ENCODE measurements at regions not wholly inside any gene's neighbourhood (a gene's known extent, or its start where the extent isn't known, plus 50 kb on each side); places are given as distances from the start of the nearest gene placed in this dataset.

- Histone ChIP-seq H3K4me1 (ENCODE audit: control insufficient read depth, insufficient read depth, low read length, poor library complexity, severe bottlenecking) (no peaks in the 10 kb centered on the region), H3K36me3 (ENCODE audit: control insufficient read depth, insufficient read depth, low read length) (no peaks in the 10 kb centered on the region), H3K27ac (ENCODE audit: insufficient read depth, low read length, poor library complexity, severe bottlenecking) (no peak overlapping the region), H3K27me3 (replicated peaks; ENCODE audit: control insufficient read depth, insufficient read depth, low read length, poor library complexity, severe bottlenecking) (no peaks in the 10 kb centered on the region), H3K4me3 (ENCODE audit: insufficient read depth, low read depth, low read length, poor library complexity, severe bottlenecking) (no peak overlapping the region), H3K9me3 (ENCODE audit: control insufficient read depth, low read length) (no peaks in the 10 kb centered on the region)
- no peak for DNase-seq
Observed at GRCh38 chr3:27575499-27575898, 91.3 kb upstream of the SLC4A7 start.

DNA sequence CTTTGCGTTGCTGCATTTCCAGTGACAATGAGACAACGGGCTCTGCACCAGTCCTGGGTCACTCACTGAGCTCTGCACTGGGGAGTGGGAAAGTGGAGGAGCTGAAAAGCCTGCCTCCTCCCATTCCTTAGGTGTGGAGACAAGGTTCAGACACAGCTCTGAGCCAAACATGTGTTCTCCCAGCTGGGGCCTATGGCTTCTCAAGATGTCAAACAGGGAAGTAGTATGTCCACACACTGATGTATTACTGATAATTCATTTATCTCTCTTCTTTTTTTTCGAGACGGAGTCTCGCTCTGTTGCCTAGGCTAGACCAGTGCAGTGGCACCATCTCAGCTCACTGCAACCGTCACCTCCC, 90.2 kb upstream of the SLC4A7 start:
- no peaks in the 10 kb centered on the region for H3K36me3 ChIP-seq (ENCODE audit: control insufficient read depth, insufficient read depth, low read length)
- H3K9me3 ChIP-seq (ENCODE audit: control insufficient read depth, low read length): no peaks in the 10 kb centered on the region
- no peak overlapping the region for H3K4me3 ChIP-seq (ENCODE audit: insufficient read depth, low read depth, low read length, poor library complexity, severe bottlenecking)
- H3K27ac ChIP-seq (ENCODE audit: insufficient read depth, low read length, poor library complexity, severe bottlenecking): no peak overlapping the region
- no peaks in the 10 kb centered on the region for H3K4me1 ChIP-seq (ENCODE audit: control insufficient read depth, insufficient read depth, low read length, poor library complexity, severe bottlenecking)
- no peaks in the 10 kb centered on the region for H3K27me3 ChIP-seq (replicated peaks; ENCODE audit: control insufficient read depth, insufficient read depth, low read length, poor library complexity, severe bottlenecking)
- DNase-seq: no peak

GRCh38 chr3:27573780-27574437, 89.7 kb upstream of the SLC4A7 start:
- H3K4me1 ChIP-seq (ENCODE audit: control insufficient read depth, insufficient read depth, low read length, poor library complexity, severe bottlenecking): no peaks in the 10 kb centered on the region
- H3K27ac ChIP-seq (ENCODE audit: insufficient read depth, low read length, poor library complexity, severe bottlenecking): no peak overlapping the region
- H3K9me3 ChIP-seq (ENCODE audit: control insufficient read depth, low read length): no peaks in the 10 kb centered on the region
- H3K27me3 ChIP-seq (replicated peaks; ENCODE audit: control insufficient read depth, insufficient read depth, low read length, poor library complexity, severe bottlenecking): no peaks in the 10 kb centered on the region
- DNase-seq: no peak
- no peaks in the 10 kb centered on the region for H3K36me3 ChIP-seq (ENCODE audit: control insufficient read depth, insufficient read depth, low read length)
- no peak overlapping the region for H3K4me3 ChIP-seq (ENCODE audit: insufficient read depth, low read depth, low read length, poor library complexity, severe bottlenecking)

GRCh38 chr3:27573138-27573537, 89.0 kb upstream of the SLC4A7 start:
- Histone ChIP-seq H3K36me3 (ENCODE audit: control insufficient read depth, insufficient read depth, low read length) (no peaks in the 10 kb centered on the region), H3K4me1 (ENCODE audit: control insufficient read depth, insufficient read depth, low read length, poor library complexity, severe bottlenecking) (no peaks in the 10 kb centered on the region), H3K4me3 (ENCODE audit: insufficient read depth, low read depth, low read length, poor library complexity, severe bottlenecking) (no peak overlapping the region), H3K9me3 (ENCODE audit: control insufficient read depth, low read length) (no peaks in the 10 kb centered on the region), H3K27me3 (replicated peaks; ENCODE audit: control insufficient read depth, insufficient read depth, low read length, poor library complexity, severe bottlenecking) (no peaks in the 10 kb centered on the region), H3K27ac (ENCODE audit: insufficient read depth, low read length, poor library complexity, severe bottlenecking) (no peak overlapping the region)
- DNase-seq: no peak

GRCh38 chr3:27571345-27571744, 87.2 kb upstream of the SLC4A7 start:
- no peak overlapping the region for H3K4me3 ChIP-seq (ENCODE audit: insufficient read depth, low read depth, low read length, poor library complexity, severe bottlenecking)
- no peak overlapping the region for H3K27ac ChIP-seq (ENCODE audit: insufficient read depth, low read length, poor library complexity, severe bottlenecking)
- H3K9me3 ChIP-seq (ENCODE audit: control insufficient read depth, low read length): no peaks in the 10 kb centered on the region
- no peaks in the 10 kb centered on the region for H3K27me3 ChIP-seq (replicated peaks; ENCODE audit: control insufficient read depth, insufficient read depth, low read length, poor library complexity, severe bottlenecking)
- no peaks in the 10 kb centered on the region for H3K36me3 ChIP-seq (ENCODE audit: control insufficient read depth, insufficient read depth, low read length)
- DNase-seq: no peak
- H3K4me1 ChIP-seq (ENCODE audit: control insufficient read depth, insufficient read depth, low read length, poor library complexity, severe bottlenecking): no peaks in the 10 kb centered on the region

DNA sequence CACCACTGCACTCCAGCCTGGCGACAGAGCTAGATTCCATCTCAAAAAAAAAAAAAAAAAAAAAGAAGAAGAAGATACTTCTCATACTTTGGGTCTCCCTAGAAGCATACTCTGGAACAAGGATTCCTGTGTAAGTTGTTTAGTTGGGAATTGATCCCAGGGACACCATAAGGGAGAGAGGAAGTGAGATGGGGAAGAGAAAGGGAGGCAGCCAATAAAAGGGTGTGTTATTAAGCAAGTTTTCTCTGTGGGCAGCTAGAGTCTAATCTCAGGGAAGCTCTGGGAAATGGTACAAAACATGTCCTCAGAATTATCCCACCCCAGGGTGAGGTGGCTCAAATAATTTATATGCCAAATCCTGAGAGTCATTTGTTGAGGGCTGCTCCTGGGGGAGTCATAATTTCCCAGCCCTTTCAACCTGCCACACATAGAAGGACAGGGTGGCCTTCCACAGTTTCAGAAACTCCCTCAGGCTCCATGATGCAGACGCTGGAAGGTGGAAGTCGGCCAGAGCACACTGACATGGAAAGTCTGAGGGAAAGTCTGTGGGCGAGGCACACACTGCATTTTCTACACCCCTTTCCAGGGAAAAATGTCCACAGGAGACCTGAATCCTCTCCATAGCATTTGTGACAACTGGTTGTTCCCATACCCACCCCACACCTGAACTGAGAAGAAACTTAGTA, 86.4 kb upstream of the SLC4A7 start:
- no peak overlapping the region for H3K4me3 ChIP-seq (ENCODE audit: insufficient read depth, low read depth, low read length, poor library complexity, severe bottlenecking)
- H3K27ac ChIP-seq (ENCODE audit: insufficient read depth, low read length, poor library complexity, severe bottlenecking): no peak overlapping the region
- no peaks in the 10 kb centered on the region for H3K4me1 ChIP-seq (ENCODE audit: control insufficient read depth, insufficient read depth, low read length, poor library complexity, severe bottlenecking)
- DNase-seq: no peak
- no peaks in the 10 kb centered on the region for H3K9me3 ChIP-seq (ENCODE audit: control insufficient read depth, low read length)
- H3K36me3 ChIP-seq (ENCODE audit: control insufficient read depth, insufficient read depth, low read length): no peaks in the 10 kb centered on the region
- no peaks in the 10 kb centered on the region for H3K27me3 ChIP-seq (replicated peaks; ENCODE audit: control insufficient read depth, insufficient read depth, low read length, poor library complexity, severe bottlenecking)

DNA sequence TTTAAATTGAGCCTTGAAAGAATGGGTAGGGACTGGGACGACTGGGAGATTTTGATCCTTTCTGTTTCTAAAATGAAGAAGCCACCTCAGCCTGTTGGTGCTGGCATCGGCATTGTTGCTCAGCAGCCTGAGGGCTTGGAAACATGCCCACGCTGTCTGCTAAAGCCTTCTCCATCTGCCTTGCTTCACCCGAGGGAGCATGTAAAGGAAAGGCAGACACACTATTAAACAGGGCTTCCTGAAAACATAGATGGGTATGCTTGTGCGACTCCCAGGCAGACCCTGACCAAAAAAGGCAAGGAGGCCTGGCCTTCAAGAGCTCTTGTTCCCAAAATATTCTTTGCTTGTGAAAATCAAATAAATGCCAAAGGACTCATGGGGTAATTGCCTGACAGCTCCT, 84.2 kb upstream of the SLC4A7 start:
- H3K36me3 ChIP-seq (ENCODE audit: control insufficient read depth, insufficient read depth, low read length): no peaks in the 10 kb centered on the region
- H3K27me3 ChIP-seq (replicated peaks; ENCODE audit: control insufficient read depth, insufficient read depth, low read length, poor library complexity, severe bottlenecking): no peaks in the 10 kb centered on the region
- no peak overlapping the region for H3K4me3 ChIP-seq (ENCODE audit: insufficient read depth, low read depth, low read length, poor library complexity, severe bottlenecking)
- no peak for DNase-seq
- no peaks in the 10 kb centered on the region for H3K4me1 ChIP-seq (ENCODE audit: control insufficient read depth, insufficient read depth, low read length, poor library complexity, severe bottlenecking)
- no peak overlapping the region for H3K27ac ChIP-seq (ENCODE audit: insufficient read depth, low read length, poor library complexity, severe bottlenecking)
- no peaks in the 10 kb centered on the region for H3K9me3 ChIP-seq (ENCODE audit: control insufficient read depth, low read length)

DNA sequence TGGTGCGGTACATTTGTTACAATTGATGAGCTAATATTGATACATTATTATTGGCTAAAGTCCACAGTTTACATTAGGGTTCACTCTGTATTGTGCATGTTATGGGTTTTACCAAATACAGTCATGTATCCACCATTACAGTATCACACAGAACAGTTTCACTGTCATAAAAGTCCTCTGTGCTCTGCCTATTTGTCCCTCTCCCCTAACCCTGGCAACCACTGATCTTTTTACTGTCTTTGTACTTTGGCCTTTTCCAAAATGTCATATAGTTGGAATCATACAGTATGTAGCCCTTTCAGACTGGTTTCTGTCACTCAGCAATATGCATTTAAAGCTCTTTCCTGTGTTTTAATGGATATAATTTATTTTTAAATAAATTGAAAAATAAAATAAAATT, 83.1 kb upstream of the SLC4A7 start:
- no peaks in the 10 kb centered on the region for H3K36me3 ChIP-seq (ENCODE audit: control insufficient read depth, insufficient read depth, low read length)
- H3K27me3 ChIP-seq (replicated peaks; ENCODE audit: control insufficient read depth, insufficient read depth, low read length, poor library complexity, severe bottlenecking): no peaks in the 10 kb centered on the region
- no peaks in the 10 kb centered on the region for H3K4me1 ChIP-seq (ENCODE audit: control insufficient read depth, insufficient read depth, low read length, poor library complexity, severe bottlenecking)
- no peak for DNase-seq
- no peaks in the 10 kb centered on the region for H3K9me3 ChIP-seq (ENCODE audit: control insufficient read depth, low read length)
- no peak overlapping the region for H3K4me3 ChIP-seq (ENCODE audit: insufficient read depth, low read depth, low read length, poor library complexity, severe bottlenecking)
- H3K27ac ChIP-seq (ENCODE audit: insufficient read depth, low read length, poor library complexity, severe bottlenecking): no peak overlapping the region

GRCh38 chr3:27565201-27565852, 81.1 kb upstream of the SLC4A7 start:
- no peak overlapping the region for H3K27ac ChIP-seq (ENCODE audit: insufficient read depth, low read length, poor library complexity, severe bottlenecking)
- no peaks in the 10 kb centered on the region for H3K9me3 ChIP-seq (ENCODE audit: control insufficient read depth, low read length)
- H3K4me3 ChIP-seq (ENCODE audit: insufficient read depth, low read depth, low read length, poor library complexity, severe bottlenecking): no peak overlapping the region
- DNase-seq: no peak
- no peaks in the 10 kb centered on the region for H3K4me1 ChIP-seq (ENCODE audit: control insufficient read depth, insufficient read depth, low read length, poor library complexity, severe bottlenecking)
- no peaks in the 10 kb centered on the region for H3K36me3 ChIP-seq (ENCODE audit: control insufficient read depth, insufficient read depth, low read length)
- H3K27me3 ChIP-seq (replicated peaks; ENCODE audit: control insufficient read depth, insufficient read depth, low read length, poor library complexity, severe bottlenecking): no peaks in the 10 kb centered on the region

GRCh38 chr3:27561576-27561975, 77.4 kb upstream of the SLC4A7 start:
- no peak overlapping the region for H3K4me3 ChIP-seq (ENCODE audit: insufficient read depth, low read depth, low read length, poor library complexity, severe bottlenecking)
- no peaks in the 10 kb centered on the region for H3K36me3 ChIP-seq (ENCODE audit: control insufficient read depth, insufficient read depth, low read length)
- no peak for DNase-seq
- H3K27me3 ChIP-seq (replicated peaks; ENCODE audit: control insufficient read depth, insufficient read depth, low read length, poor library complexity, severe bottlenecking): no peaks in the 10 kb centered on the region
- H3K27ac ChIP-seq (ENCODE audit: insufficient read depth, low read length, poor library complexity, severe bottlenecking): no peak overlapping the region
- H3K4me1 ChIP-seq (ENCODE audit: control insufficient read depth, insufficient read depth, low read length, poor library complexity, severe bottlenecking): no peaks in the 10 kb centered on the region
- no peaks in the 10 kb centered on the region for H3K9me3 ChIP-seq (ENCODE audit: control insufficient read depth, low read length)

Data from effector memory CD4-positive, alpha-beta T cell (primary cell).